ENCODE measurements at regions not wholly inside any gene's neighbourhood (a gene's known extent, or its start where the extent isn't known, plus 50 kb on each side); places are given as distances from the start of the nearest gene placed in this dataset.

- no peak for TF ChIP-seq GLIS3 (CRISPR knock-in tag; IDR thresholded peaks at IDR 0.05)
- TF ChIP-seq ARNTL (CRISPR knock-in tag; IDR thresholded peaks at IDR 0.05; ENCODE audit: borderline replicate concordance, low read depth): no peak
- TF ChIP-seq CREB5 (CRISPR knock-in tag; IDR thresholded peaks at IDR 0.05; ENCODE audit: low read depth): no peak
- no peak for TF ChIP-seq SNAI2 (CRISPR knock-in tag; IDR thresholded peaks at IDR 0.05)
- no peak for TF ChIP-seq POU6F1 (CRISPR knock-in tag; IDR thresholded peaks at IDR 0.05; ENCODE audit: borderline replicate concordance, low read depth)
- TF ChIP-seq ZFP3 (CRISPR knock-in tag; IDR thresholded peaks at IDR 0.05): no peak
- no peak for TF ChIP-seq PATZ1 (CRISPR knock-in tag; IDR thresholded peaks at IDR 0.05; ENCODE audit: borderline replicate concordance)
- TF ChIP-seq ZNF565 (CRISPR knock-in tag; conservative IDR thresholded peaks at IDR 0.05; ENCODE audit: low read depth): no peak
- no peak for TF ChIP-seq RARB (CRISPR knock-in tag; IDR thresholded peaks at IDR 0.05)
Observed at GRCh38 chr7:13359656-13360055, 629.8 kb downstream of the ETV1 start.

Measured in SK-N-SH treated with all-trans-retinoic acid at 6 μM for 48 hours (cell line).